ENCODE measurements at regions not wholly inside any gene's neighbourhood (a gene's known extent, or its start where the extent isn't known, plus 50 kb on each side); places are given as distances from the start of the nearest gene placed in this dataset.
A peak's percentile ranks its signal among the peaks of the same experiment; 100 is the strongest.

GRCh38 chr13:73223372-73223781 lies 164.6 kb downstream of the KLF5 start:
- TF ChIP-seq CTCF (IDR thresholded peaks at IDR 0.05; ENCODE audit: extremely low read depth, insufficient read depth, missing control alignments) = no peak
- in situ Hi-C loops (cut with MboI; ENCODE audit: low pct_unique_long_range_greater_than_20kb, low sequenced_read_pairs, unreplicated experiment) = no loop called here
- DNase-seq (ENCODE audit: low spot score) = peak; percentile 13

- TF ChIP-seq CTCF (IDR thresholded peaks at IDR 0.05; ENCODE audit: extremely low read depth, insufficient read depth, missing control alignments) = no peak
- in situ Hi-C loops (cut with MboI; ENCODE audit: low pct_unique_long_range_greater_than_20kb, low sequenced_read_pairs, unreplicated experiment) = no loop called here
- DNase-seq (ENCODE audit: low spot score) = no peak
These were observed 164.0 kb downstream of the KLF5 start for GRCh38 chr13:73222627-73223305.

GRCh38 chr13:73220966-73221720 lies 162.3 kb downstream of the KLF5 start:
- in situ Hi-C loops (cut with MboI; ENCODE audit: low pct_unique_long_range_greater_than_20kb, low sequenced_read_pairs, unreplicated experiment) = no loop called here
- no peak for DNase-seq (ENCODE audit: low spot score)
- TF ChIP-seq CTCF (IDR thresholded peaks at IDR 0.05; ENCODE audit: extremely low read depth, insufficient read depth, missing control alignments) = no peak

GRCh38 chr13:73218181-73218580 lies 159.4 kb downstream of the KLF5 start:
- no peak for DNase-seq (ENCODE audit: low spot score)
- in situ Hi-C loops (cut with MboI; ENCODE audit: low pct_unique_long_range_greater_than_20kb, low sequenced_read_pairs, unreplicated experiment) = no loop called here
- TF ChIP-seq CTCF (IDR thresholded peaks at IDR 0.05; ENCODE audit: extremely low read depth, insufficient read depth, missing control alignments) = no peak

- in situ Hi-C loops (cut with MboI; ENCODE audit: low pct_unique_long_range_greater_than_20kb, low sequenced_read_pairs, unreplicated experiment) = no loop called here
- no peak for DNase-seq (ENCODE audit: low spot score)
- no peak for TF ChIP-seq CTCF (IDR thresholded peaks at IDR 0.05; ENCODE audit: extremely low read depth, insufficient read depth, missing control alignments)
These were observed 157.6 kb downstream of the KLF5 start for GRCh38 chr13:73216381-73216831.

GRCh38 chr13:73215823-73216222 lies 157.0 kb downstream of the KLF5 start:
- DNase-seq (ENCODE audit: low spot score) = no peak
- TF ChIP-seq CTCF (IDR thresholded peaks at IDR 0.05; ENCODE audit: extremely low read depth, insufficient read depth, missing control alignments) = no peak
- in situ Hi-C loops (cut with MboI; ENCODE audit: low pct_unique_long_range_greater_than_20kb, low sequenced_read_pairs, unreplicated experiment) = no loop called here
